Stimulated activated CD4-positive, alpha-beta T cell treated with anti-CD3 and anti-CD28 coated beads, Interleukin-15, amount 100 ng/mL, for 48 hours (primary cell): ENCODE measurements at regions not wholly inside any gene's neighbourhood (a gene's known extent, or its start where the extent isn't known, plus 50 kb on each side); places are given as distances from the start of the nearest gene placed in this dataset.

Experiments
- DNase-seq, 2 donors: peaks; one replicate each; pipeline ENCODE4 v3.0.0-alpha.2; 2020; ENCODE audit warnings: low read depth in 2 of 2

- no peak for DNase-seq
These were observed 101.2 kb downstream of the ERMARD start for GRCh38 chr6:169852504-169853195.

- no peak for DNase-seq
These were observed 100.5 kb downstream of the ERMARD start for GRCh38 chr6:169851641-169852503.

GRCh38 chr6:169850746-169851145 is 99.3 kb downstream of the ERMARD start:
- DNase-seq: no peak

- no peak for DNase-seq
These were observed 98.7 kb downstream of the ERMARD start for GRCh38 chr6:169850154-169850553.

- no peak for DNase-seq
These were observed 98.0 kb downstream of the ERMARD start for GRCh38 chr6:169849396-169849795.

- no peak for DNase-seq
These were observed 97.5 kb downstream of the ERMARD start for GRCh38 chr6:169848946-169849345.

GRCh38 chr6:169847901-169848311 is 96.5 kb downstream of the ERMARD start:
- no peak for DNase-seq

GRCh38 chr6:169847141-169847674 is 95.8 kb downstream of the ERMARD start:
- DNase-seq: no peak

GRCh38 chr6:169846286-169847056 is 95.0 kb downstream of the ERMARD start:
- DNase-seq: no peak

- DNase-seq: no peak
These were observed 94.2 kb downstream of the ERMARD start for GRCh38 chr6:169845426-169846285.

- no peak for DNase-seq
These were observed 93.5 kb downstream of the ERMARD start for GRCh38 chr6:169844946-169845345.

- no peak for DNase-seq
These were observed 92.6 kb downstream of the ERMARD start for GRCh38 chr6:169843991-169844390.

- DNase-seq: no peak
These were observed 91.7 kb downstream of the ERMARD start for GRCh38 chr6:169843110-169843509.

GRCh38 chr6:169841907-169842606 is 90.6 kb downstream of the ERMARD start:
- no peak for DNase-seq

GRCh38 chr6:169841251-169841650 is 89.8 kb downstream of the ERMARD start:
- DNase-seq: no peak

GRCh38 chr6:169839898-169840631 is 88.6 kb downstream of the ERMARD start:
- no peak for DNase-seq

- DNase-seq: no peak
These were observed 88.1 kb downstream of the ERMARD start for GRCh38 chr6:169839493-169839892.

GRCh38 chr6:169839029-169839481 is 87.6 kb downstream of the ERMARD start:
- DNase-seq: no peak

GRCh38 chr6:169838346-169839028 is 87.1 kb downstream of the ERMARD start:
- no peak for DNase-seq
